GM19351 (cell line): ENCODE measurements at regions not wholly inside any gene's neighbourhood (a gene's known extent, or its start where the extent isn't known, plus 50 kb on each side); places are given as distances from the start of the nearest gene placed in this dataset.

Source experiments
- ATAC-seq: cut with Tn5 transposase; IDR thresholded peaks from one replicate; pipeline ENCODE4 v1.9.1; 2021; ENCODE audit warnings: mild to moderate bottlenecking, moderate library complexity; ENCODE audit not compliant: unreplicated experiment

- no peak for ATAC-seq
Measured at GRCh38 chr1:216926720-216927510, 203.7 kb upstream of the ESRRG start.

GRCh38 chr1:216925962-216926625, 202.9 kb upstream of the ESRRG start:
- no peak for ATAC-seq

GRCh38 chr1:216924732-216925131, 201.5 kb upstream of the ESRRG start:
- no peak for ATAC-seq

- ATAC-seq: no peak
Measured at GRCh38 chr1:216923601-216924000, 200.4 kb upstream of the ESRRG start.

GRCh38 chr1:216922406-216922805, 199.2 kb upstream of the ESRRG start:
- ATAC-seq: no peak

- ATAC-seq: no peak
Measured at GRCh38 chr1:216921866-216922265, 198.6 kb upstream of the ESRRG start.

- no peak for ATAC-seq
Measured at GRCh38 chr1:216919060-216919970, 196.1 kb upstream of the ESRRG start.

- ATAC-seq: no peak
Measured at GRCh38 chr1:216916890-216917438, 193.7 kb upstream of the ESRRG start.

GRCh38 chr1:216914974-216915373, 191.7 kb upstream of the ESRRG start:
- no peak for ATAC-seq

GRCh38 chr1:216913976-216914375, 190.7 kb upstream of the ESRRG start:
- no peak for ATAC-seq

- no peak for ATAC-seq
Measured at GRCh38 chr1:216910081-216910840, 187.0 kb upstream of the ESRRG start.

- no peak for ATAC-seq
Measured at GRCh38 chr1:216908126-216908525, 184.9 kb upstream of the ESRRG start.

GRCh38 chr1:216907100-216907499, 183.9 kb upstream of the ESRRG start:
- no peak for ATAC-seq

GRCh38 chr1:216905781-216906180, 182.6 kb upstream of the ESRRG start:
- no peak for ATAC-seq

GRCh38 chr1:216905137-216905536, 181.9 kb upstream of the ESRRG start:
- ATAC-seq: no peak

GRCh38 chr1:216904471-216904870, 181.2 kb upstream of the ESRRG start:
- ATAC-seq: no peak

- no peak for ATAC-seq
Measured at GRCh38 chr1:216903382-216903740, 180.1 kb upstream of the ESRRG start.

- ATAC-seq: no peak
Measured at GRCh38 chr1:216902669-216903381, 179.6 kb upstream of the ESRRG start.

GRCh38 chr1:216900116-216900620, 176.9 kb upstream of the ESRRG start:
- ATAC-seq: no peak

GRCh38 chr1:216898801-216899200, 175.6 kb upstream of the ESRRG start:
- no peak for ATAC-seq
